Gastrocnemius medialis (tissue), 4 donors: ENCODE measurements at regions not wholly inside any gene's neighbourhood (a gene's known extent, or its start where the extent isn't known, plus 50 kb on each side); places are given as distances from the start of the nearest gene placed in this dataset.

Experiments used
- POLR2A ChIP-seq, 2 donors: fragments of 450-650 bp; IDR thresholded peaks; one replicate each; pipeline ENCODE4 v1.6.1; 2017; ENCODE audit warnings: antibody characterized with exemption in 2 of 2, mild to moderate bottlenecking in 2 of 2, moderate library complexity in 2 of 2
- TF ChIP-seq, protein P1 (sequence below), 5 experiments: fragments of 450-650 bp in 3 of 5; fragments of 200-600 bp in 2 of 5; sonication (generic) in 2 of 5; IDR thresholded peaks in 4 of 5; conservative IDR thresholded peaks in 1 of 5; 1 replicate in 4 of 5; 2 replicates in 1 of 5; pipeline ENCODE4 v1.5.1; 2016 to 2019; ENCODE audit warnings: antibody characterized with exemption in 5 of 5, mild to moderate bottlenecking in 3 of 5, moderate library complexity in 3 of 5

- TF ChIP-seq, protein P1, sequence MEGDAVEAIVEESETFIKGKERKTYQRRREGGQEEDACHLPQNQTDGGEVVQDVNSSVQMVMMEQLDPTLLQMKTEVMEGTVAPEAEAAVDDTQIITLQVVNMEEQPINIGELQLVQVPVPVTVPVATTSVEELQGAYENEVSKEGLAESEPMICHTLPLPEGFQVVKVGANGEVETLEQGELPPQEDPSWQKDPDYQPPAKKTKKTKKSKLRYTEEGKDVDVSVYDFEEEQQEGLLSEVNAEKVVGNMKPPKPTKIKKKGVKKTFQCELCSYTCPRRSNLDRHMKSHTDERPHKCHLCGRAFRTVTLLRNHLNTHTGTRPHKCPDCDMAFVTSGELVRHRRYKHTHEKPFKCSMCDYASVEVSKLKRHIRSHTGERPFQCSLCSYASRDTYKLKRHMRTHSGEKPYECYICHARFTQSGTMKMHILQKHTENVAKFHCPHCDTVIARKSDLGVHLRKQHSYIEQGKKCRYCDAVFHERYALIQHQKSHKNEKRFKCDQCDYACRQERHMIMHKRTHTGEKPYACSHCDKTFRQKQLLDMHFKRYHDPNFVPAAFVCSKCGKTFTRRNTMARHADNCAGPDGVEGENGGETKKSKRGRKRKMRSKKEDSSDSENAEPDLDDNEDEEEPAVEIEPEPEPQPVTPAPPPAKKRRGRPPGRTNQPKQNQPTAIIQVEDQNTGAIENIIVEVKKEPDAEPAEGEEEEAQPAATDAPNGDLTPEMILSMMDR (IDR thresholded peaks at IDR 0.05 in 4 of 5, conservative IDR thresholded peaks at IDR 0.05 in 1 of 5): no peak
- TF ChIP-seq POLR2A (IDR thresholded peaks at IDR 0.05): no peak
Measured at GRCh38 chr6:146925846-146926245, 278.4 kb upstream of the STXBP5 start.
